ENCODE measurements at regions not wholly inside any gene's neighbourhood (a gene's known extent, or its start where the extent isn't known, plus 50 kb on each side); places are given as distances from the start of the nearest gene placed in this dataset.

- Histone ChIP-seq H3K79me2 (ENCODE audit: low read length) (no peaks in the 10 kb centered on the region), H3K4me3 (ENCODE audit: low read length) (no peak overlapping the region), H3K36me3 (ENCODE audit: low read depth, low read length) (no peaks in the 10 kb centered on the region), H4K20me1 (ENCODE audit: low read length) (no peaks in the 10 kb centered on the region), H3K4me1 (ENCODE audit: insufficient read depth, low read length) (peaks cover 24% of the 10 kb centered on the region), H3K9ac (ENCODE audit: low read length) (no peak overlapping the region), H3K9me2 (replicated peaks; ENCODE audit: low read length) (no peaks in the 10 kb centered on the region), H3K27me3 (ENCODE audit: low read length) (no peaks in the 10 kb centered on the region), H3K9me3 (ENCODE audit: low read length) (no peaks in the 10 kb centered on the region), H2AFZ (ENCODE audit: low read length) (no peak overlapping the region), H3F3A (ENCODE audit: low read length, unreplicated experiment) (no peaks in the 10 kb centered on the region), H3K27ac (ENCODE audit: low read length) (no peak overlapping the region), H3K4me2 (ENCODE audit: low read length) (no peak overlapping the region)
- TF ChIP-seq EZH2phosphoT487 (IDR thresholded peaks at IDR 0.05; ENCODE audit: borderline replicate concordance, low read length) (no peak), CTCF (conservative IDR thresholded peaks at IDR 0.05; ENCODE audit: low read depth, low read length) (no peak), EZH2 (IDR thresholded peaks at IDR 0.05; ENCODE audit: low read length, unreplicated experiment) (no peak)
- DNase-seq: no peak
- intact Hi-C loops (cut with micrococcal nuclease): no loop called here
- ChIA-PET POLR2A (ENCODE audit: unreplicated experiment) (no interaction called here), CTCF (no interaction called here)
- ATAC-seq: no peak
- BruUV-seq (replicated peaks): no TSS peak
These were observed 155.7 kb downstream of the RELL1 start for GRCh38 chr4:37530451-37530850.

- no peak overlapping the region for H3K9ac ChIP-seq (ENCODE audit: low read length)
- BruUV-seq (replicated peaks): no TSS peak
- H3K9me2 ChIP-seq (replicated peaks; ENCODE audit: low read length): no peaks in the 10 kb centered on the region
- no peaks in the 10 kb centered on the region for H4K20me1 ChIP-seq (ENCODE audit: low read length)
- no peak overlapping the region for H3K4me3 ChIP-seq (ENCODE audit: low read length)
- ATAC-seq (peak; percentile 92), DNase-seq (peak; percentile 76)
- no peaks in the 10 kb centered on the region for H3K79me2 ChIP-seq (ENCODE audit: low read length)
- no peaks in the 10 kb centered on the region for H3K27me3 ChIP-seq (ENCODE audit: low read length)
- H3K9me3 ChIP-seq (ENCODE audit: low read length): no peaks in the 10 kb centered on the region
- no peak for TF ChIP-seq EZH2 (IDR thresholded peaks at IDR 0.05; ENCODE audit: low read length, unreplicated experiment)
- peak; percentile 52 for TF ChIP-seq CTCF (conservative IDR thresholded peaks at IDR 0.05; ENCODE audit: low read depth, low read length)
- no peak for TF ChIP-seq EZH2phosphoT487 (IDR thresholded peaks at IDR 0.05; ENCODE audit: borderline replicate concordance, low read length)
- peaks cover 13% of the 10 kb centered on the region for H3K4me1 ChIP-seq (ENCODE audit: insufficient read depth, low read length)
- H3F3A ChIP-seq (ENCODE audit: low read length, unreplicated experiment): no peaks in the 10 kb centered on the region
- intact Hi-C loops (cut with micrococcal nuclease): loop anchor here (1.0 to 5.0 kb wide), 4 partner anchors 38 to 91 kb away; a partner anchor contains a TSS
- no peak overlapping the region for H2AFZ ChIP-seq (ENCODE audit: low read length)
- H3K27ac ChIP-seq (ENCODE audit: low read length): peak overlapping the region; percentile 48; the same call in 1 of the 2 replicates
- no peaks in the 10 kb centered on the region for H3K36me3 ChIP-seq (ENCODE audit: low read depth, low read length)
- peak overlapping the region; percentile 72 for H3K4me2 ChIP-seq (ENCODE audit: low read length)
- CTCF ChIA-PET: interaction anchor here (0.6 to 3.1 kb wide), 4 partner anchors 38 to 96 kb away, joined by 5 to 33 read pairs (median 12); a partner anchor contains a TSS
- POLR2A ChIA-PET (ENCODE audit: unreplicated experiment): no interaction called here
These were observed 157.8 kb downstream of the RELL1 start for GRCh38 chr4:37528166-37528885.

- Histone ChIP-seq H3K27ac (ENCODE audit: low read length) (no peak overlapping the region), H4K20me1 (ENCODE audit: low read length) (no peaks in the 10 kb centered on the region), H3K9me3 (ENCODE audit: low read length) (no peaks in the 10 kb centered on the region), H3K9ac (ENCODE audit: low read length) (no peak overlapping the region), H3K4me1 (ENCODE audit: insufficient read depth, low read length) (peaks cover 11% of the 10 kb centered on the region), H3K79me2 (ENCODE audit: low read length) (no peaks in the 10 kb centered on the region), H3K9me2 (replicated peaks; ENCODE audit: low read length) (no peaks in the 10 kb centered on the region), H3K4me2 (ENCODE audit: low read length) (no peak overlapping the region), H2AFZ (ENCODE audit: low read length) (no peak overlapping the region), H3K27me3 (ENCODE audit: low read length) (no peaks in the 10 kb centered on the region), H3F3A (ENCODE audit: low read length, unreplicated experiment) (no peaks in the 10 kb centered on the region), H3K4me3 (ENCODE audit: low read length) (no peak overlapping the region), H3K36me3 (ENCODE audit: low read depth, low read length) (no peaks in the 10 kb centered on the region)
- TF ChIP-seq CTCF (conservative IDR thresholded peaks at IDR 0.05; ENCODE audit: low read depth, low read length): no peak
- TF ChIP-seq EZH2phosphoT487 (IDR thresholded peaks at IDR 0.05; ENCODE audit: borderline replicate concordance, low read length): no peak
- no peak for TF ChIP-seq EZH2 (IDR thresholded peaks at IDR 0.05; ENCODE audit: low read length, unreplicated experiment)
- CTCF ChIA-PET: no interaction called here
- intact Hi-C loops (cut with micrococcal nuclease): no loop called here
- ATAC-seq (no peak), DNase-seq (no peak)
- no TSS peak for BruUV-seq (replicated peaks)
- POLR2A ChIA-PET (ENCODE audit: unreplicated experiment): no interaction called here
These were observed 161.9 kb downstream of the RELL1 start for GRCh38 chr4:37524267-37524666.
